ENCODE measurements at regions not wholly inside any gene's neighbourhood (a gene's known extent, or its start where the extent isn't known, plus 50 kb on each side); places are given as distances from the start of the nearest gene placed in this dataset.

GRCh38 chr7:65301007-65301406, 72.6 kb upstream of the ZNF92 start:
- TF ChIP-seq CTCF (IDR thresholded peaks at IDR 0.05 in 4 of 5, conservative IDR thresholded peaks at IDR 0.05 in 1 of 5) (no peak), POLR2A (IDR thresholded peaks at IDR 0.05) (no peak)

All from gastrocnemius medialis (tissue), 4 donors.